ENCODE measurements at regions not wholly inside any gene's neighbourhood (a gene's known extent, or its start where the extent isn't known, plus 50 kb on each side); places are given as distances from the start of the nearest gene placed in this dataset.

DNA sequence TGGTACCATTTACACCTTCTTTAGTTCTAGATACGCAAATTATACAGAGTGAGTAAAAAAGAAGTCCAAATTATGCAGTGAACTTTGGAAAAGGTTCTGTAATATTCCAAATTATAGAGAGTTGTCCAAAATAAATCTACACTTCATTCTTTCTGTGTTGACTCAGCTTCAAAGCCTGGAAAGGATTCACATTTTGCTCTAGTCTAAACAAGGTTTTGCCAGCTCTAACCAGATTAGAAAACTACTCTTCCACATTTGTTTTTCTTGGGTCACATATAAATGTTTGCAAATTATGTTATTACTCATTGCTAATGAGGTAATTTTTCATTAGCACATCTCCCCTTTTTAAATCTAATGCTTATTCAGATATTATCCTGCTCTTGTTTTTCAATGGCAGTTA lies 1562.4 kb upstream of the SEL1L start:
- ATAC-seq (no peak), DNase-seq (ENCODE audit: low read depth, low spot score) (no peak)
- no TSS peak for BruUV-seq (replicated peaks)
- Histone ChIP-seq H3K27me3 (ENCODE audit: control insufficient read depth, insufficient read depth, low read length) (no peaks in the 10 kb centered on the region), H3K9me3 (ENCODE audit: control insufficient read depth, insufficient read depth, low read depth, low read length) (no peaks in the 10 kb centered on the region), H3K36me3 (ENCODE audit: control insufficient read depth, insufficient read depth, low read length) (no peaks in the 10 kb centered on the region), H3K27ac (ENCODE audit: low read length) (no peak overlapping the region), H3K4me3 (ENCODE audit: low read depth in 2 of 2, low read length in 2 of 2) (no peak overlapping the region), H3K4me1 (ENCODE audit: control insufficient read depth, insufficient read depth, low read length) (no peaks in the 10 kb centered on the region)
- in situ Hi-C loops (cut with HindIII; ENCODE audit: low pct_unique_long_range_greater_than_20kb, low sequenced_read_pairs) (no loop called here), intact Hi-C loops (cut with micrococcal nuclease; ENCODE audit: unreplicated experiment) (no loop called here)
- ChIA-PET CTCF (no interaction called here), POLR2A (no interaction called here)
- TF ChIP-seq, protein P1, sequence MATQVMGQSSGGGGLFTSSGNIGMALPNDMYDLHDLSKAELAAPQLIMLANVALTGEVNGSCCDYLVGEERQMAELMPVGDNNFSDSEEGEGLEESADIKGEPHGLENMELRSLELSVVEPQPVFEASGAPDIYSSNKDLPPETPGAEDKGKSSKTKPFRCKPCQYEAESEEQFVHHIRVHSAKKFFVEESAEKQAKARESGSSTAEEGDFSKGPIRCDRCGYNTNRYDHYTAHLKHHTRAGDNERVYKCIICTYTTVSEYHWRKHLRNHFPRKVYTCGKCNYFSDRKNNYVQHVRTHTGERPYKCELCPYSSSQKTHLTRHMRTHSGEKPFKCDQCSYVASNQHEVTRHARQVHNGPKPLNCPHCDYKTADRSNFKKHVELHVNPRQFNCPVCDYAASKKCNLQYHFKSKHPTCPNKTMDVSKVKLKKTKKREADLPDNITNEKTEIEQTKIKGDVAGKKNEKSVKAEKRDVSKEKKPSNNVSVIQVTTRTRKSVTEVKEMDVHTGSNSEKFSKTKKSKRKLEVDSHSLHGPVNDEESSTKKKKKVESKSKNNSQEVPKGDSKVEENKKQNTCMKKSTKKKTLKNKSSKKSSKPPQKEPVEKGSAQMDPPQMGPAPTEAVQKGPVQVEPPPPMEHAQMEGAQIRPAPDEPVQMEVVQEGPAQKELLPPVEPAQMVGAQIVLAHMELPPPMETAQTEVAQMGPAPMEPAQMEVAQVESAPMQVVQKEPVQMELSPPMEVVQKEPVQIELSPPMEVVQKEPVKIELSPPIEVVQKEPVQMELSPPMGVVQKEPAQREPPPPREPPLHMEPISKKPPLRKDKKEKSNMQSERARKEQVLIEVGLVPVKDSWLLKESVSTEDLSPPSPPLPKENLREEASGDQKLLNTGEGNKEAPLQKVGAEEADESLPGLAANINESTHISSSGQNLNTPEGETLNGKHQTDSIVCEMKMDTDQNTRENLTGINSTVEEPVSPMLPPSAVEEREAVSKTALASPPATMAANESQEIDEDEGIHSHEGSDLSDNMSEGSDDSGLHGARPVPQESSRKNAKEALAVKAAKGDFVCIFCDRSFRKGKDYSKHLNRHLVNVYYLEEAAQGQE (IDR thresholded peaks at IDR 0.05; ENCODE audit: insufficient read depth in 1 of 2, low read depth in 2 of 2, low read length in 1 of 2), result no peak
- no peak for TF ChIP-seq POLR2AphosphoS5 (IDR thresholded peaks at IDR 0.05; ENCODE audit: low read depth, low read length)
- no peak for TF ChIP-seq TCF7L2 (IDR thresholded peaks at IDR 0.05; ENCODE audit: low read depth, low read length)
- TF ChIP-seq SIN3A (IDR thresholded peaks at IDR 0.05; ENCODE audit: borderline replicate concordance, insufficient read depth, low read depth, low read length), result no peak
- TF ChIP-seq, protein P2, sequence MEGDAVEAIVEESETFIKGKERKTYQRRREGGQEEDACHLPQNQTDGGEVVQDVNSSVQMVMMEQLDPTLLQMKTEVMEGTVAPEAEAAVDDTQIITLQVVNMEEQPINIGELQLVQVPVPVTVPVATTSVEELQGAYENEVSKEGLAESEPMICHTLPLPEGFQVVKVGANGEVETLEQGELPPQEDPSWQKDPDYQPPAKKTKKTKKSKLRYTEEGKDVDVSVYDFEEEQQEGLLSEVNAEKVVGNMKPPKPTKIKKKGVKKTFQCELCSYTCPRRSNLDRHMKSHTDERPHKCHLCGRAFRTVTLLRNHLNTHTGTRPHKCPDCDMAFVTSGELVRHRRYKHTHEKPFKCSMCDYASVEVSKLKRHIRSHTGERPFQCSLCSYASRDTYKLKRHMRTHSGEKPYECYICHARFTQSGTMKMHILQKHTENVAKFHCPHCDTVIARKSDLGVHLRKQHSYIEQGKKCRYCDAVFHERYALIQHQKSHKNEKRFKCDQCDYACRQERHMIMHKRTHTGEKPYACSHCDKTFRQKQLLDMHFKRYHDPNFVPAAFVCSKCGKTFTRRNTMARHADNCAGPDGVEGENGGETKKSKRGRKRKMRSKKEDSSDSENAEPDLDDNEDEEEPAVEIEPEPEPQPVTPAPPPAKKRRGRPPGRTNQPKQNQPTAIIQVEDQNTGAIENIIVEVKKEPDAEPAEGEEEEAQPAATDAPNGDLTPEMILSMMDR (IDR thresholded peaks at IDR 0.05), result no peak

DNA sequence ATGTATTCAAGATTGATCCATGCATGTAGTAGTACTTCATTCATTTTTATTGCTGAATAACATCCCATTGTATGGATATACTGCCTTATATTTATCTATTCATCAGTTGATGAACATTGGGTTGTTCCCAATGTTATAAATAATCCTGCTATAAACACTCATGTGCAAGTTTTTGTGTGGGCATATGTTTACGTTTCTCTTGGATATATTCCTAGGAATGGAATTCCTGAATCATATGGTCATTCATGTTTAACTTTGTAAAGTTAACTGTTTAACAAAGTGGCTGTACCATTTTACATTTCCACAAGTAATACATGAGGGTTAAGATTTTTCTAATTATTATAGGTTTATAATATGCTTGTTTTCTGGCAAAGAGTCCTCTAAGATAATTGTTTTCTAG lies 1568.2 kb upstream of the SEL1L start:
- Histone ChIP-seq H3K9me3 (ENCODE audit: control insufficient read depth, insufficient read depth, low read depth, low read length) (no peaks in the 10 kb centered on the region), H3K4me1 (ENCODE audit: control insufficient read depth, insufficient read depth, low read length) (no peaks in the 10 kb centered on the region), H3K4me3 (ENCODE audit: low read depth in 2 of 2, low read length in 2 of 2) (no peak overlapping the region), H3K36me3 (ENCODE audit: control insufficient read depth, insufficient read depth, low read length) (no peaks in the 10 kb centered on the region), H3K27ac (ENCODE audit: low read length) (no peak overlapping the region), H3K27me3 (ENCODE audit: control insufficient read depth, insufficient read depth, low read length) (no peaks in the 10 kb centered on the region)
- CTCF ChIA-PET, result no interaction called here
- no peak for DNase-seq (ENCODE audit: low read depth, low spot score)
- TF ChIP-seq SIN3A (IDR thresholded peaks at IDR 0.05; ENCODE audit: borderline replicate concordance, insufficient read depth, low read depth, low read length), result no peak
- TF ChIP-seq, protein P2 (IDR thresholded peaks at IDR 0.05), result no peak
- no peak for TF ChIP-seq POLR2AphosphoS5 (IDR thresholded peaks at IDR 0.05; ENCODE audit: low read depth, low read length)
- TF ChIP-seq, protein P1 (IDR thresholded peaks at IDR 0.05; ENCODE audit: insufficient read depth in 1 of 2, low read depth in 2 of 2, low read length in 1 of 2), result no peak
- no peak for TF ChIP-seq TCF7L2 (IDR thresholded peaks at IDR 0.05; ENCODE audit: low read depth, low read length)
- in situ Hi-C loops (cut with HindIII; ENCODE audit: low pct_unique_long_range_greater_than_20kb, low sequenced_read_pairs) (no loop called here), intact Hi-C loops (cut with micrococcal nuclease; ENCODE audit: unreplicated experiment) (no loop called here)
- BruUV-seq (replicated peaks), result no TSS peak
- ATAC-seq, result no peak
- POLR2A ChIA-PET, result no interaction called here
